ENCODE measurements at regions not wholly inside any gene's neighbourhood (a gene's known extent, or its start where the extent isn't known, plus 50 kb on each side); places are given as distances from the start of the nearest gene placed in this dataset.

GRCh38 chr2:16177671-16178180 is 237.4 kb downstream of the MYCN start:
- H3K36me3 Mint-ChIP-seq: no peaks in the 10 kb centered on the region
- ChIA-PET POLR2A (no interaction called here), CTCF (interaction anchor here (1.1 kb wide), 1 partner anchor 12 kb away, joined by 4 read pairs; no protein-coding TSS in a partner anchor)
- DNase-seq (no peak), ATAC-seq (no peak)
- Histone ChIP-seq H3K4me1 (ENCODE audit: control insufficient read depth in 2 of 2, insufficient read depth in 2 of 2, low read length in 2 of 2) (no peaks in the 10 kb centered on the region), H3K27ac (ENCODE audit: low read depth, low read length) (no peak overlapping the region), H3K4me3 (ENCODE audit: low read length) (no peak overlapping the region), H3K9me3 (ENCODE audit: control insufficient read depth in 2 of 3, low read length in 3 of 3) (no peaks in the 10 kb centered on the region), H3K36me3 (ENCODE audit: control insufficient read depth in 2 of 3, insufficient read depth in 3 of 3, low read length in 3 of 3) (no peaks in the 10 kb centered on the region), H3K27me3 (ENCODE audit: control insufficient read depth in 2 of 2, insufficient read depth in 2 of 2, low read length in 2 of 2) (no peaks in the 10 kb centered on the region)
- H3K4me1 Mint-ChIP-seq: no peaks in the 10 kb centered on the region
- no peaks in the 10 kb centered on the region for H3K9me3 Mint-ChIP-seq
- H3K27ac Mint-ChIP-seq: no peak overlapping the region
- intact Hi-C loops (cut with micrococcal nuclease): no loop called here
- peaks cover 0 to 4% (median 0%) of the 10 kb centered on the region in 5 donors for H3K27me3 Mint-ChIP-seq
- no peak overlapping the region for H3K4me3 Mint-ChIP-seq

GRCh38 chr2:16176971-16177480 is 236.7 kb downstream of the MYCN start:
- Histone ChIP-seq H3K9me3 (ENCODE audit: control insufficient read depth in 2 of 3, low read length in 3 of 3) (no peaks in the 10 kb centered on the region), H3K27ac (ENCODE audit: low read depth, low read length) (no peak overlapping the region), H3K27me3 (ENCODE audit: control insufficient read depth in 2 of 2, insufficient read depth in 2 of 2, low read length in 2 of 2) (no peaks in the 10 kb centered on the region), H3K4me3 (ENCODE audit: low read length) (no peak overlapping the region), H3K4me1 (ENCODE audit: control insufficient read depth in 2 of 2, insufficient read depth in 2 of 2, low read length in 2 of 2) (no peaks in the 10 kb centered on the region), H3K36me3 (ENCODE audit: control insufficient read depth in 2 of 3, insufficient read depth in 3 of 3, low read length in 3 of 3) (no peaks in the 10 kb centered on the region)
- ATAC-seq (no peak), DNase-seq (no peak)
- Mint-ChIP-seq H3K4me3 (no peak overlapping the region), H3K27ac (no peak overlapping the region), H3K4me1 (no peaks in the 10 kb centered on the region), H3K9me3 (no peaks in the 10 kb centered on the region), H3K27me3 (peaks cover 0 to 4% (median 0%) of the 10 kb centered on the region in 5 donors), H3K36me3 (no peaks in the 10 kb centered on the region)
- ChIA-PET CTCF (interaction anchor here (1.1 kb wide), 1 partner anchor 13 kb away, joined by 4 read pairs; no protein-coding TSS in a partner anchor), POLR2A (no interaction called here)
- intact Hi-C loops (cut with micrococcal nuclease): no loop called here

GRCh38 chr2:16175247-16175825 is 235.0 kb downstream of the MYCN start:
- H3K4me3 Mint-ChIP-seq: no peak overlapping the region
- H3K9me3 Mint-ChIP-seq: no peaks in the 10 kb centered on the region
- H3K4me1 Mint-ChIP-seq: peaks cover 0 to 1% (median 0%) of the 10 kb centered on the region in 7 donors
- Histone ChIP-seq H3K27ac (ENCODE audit: low read depth, low read length) (no peak overlapping the region), H3K27me3 (ENCODE audit: control insufficient read depth in 2 of 2, insufficient read depth in 2 of 2, low read length in 2 of 2) (no peaks in the 10 kb centered on the region), H3K4me3 (ENCODE audit: low read length) (no peak overlapping the region), H3K4me1 (ENCODE audit: control insufficient read depth in 2 of 2, insufficient read depth in 2 of 2, low read length in 2 of 2) (no peaks in the 10 kb centered on the region), H3K9me3 (ENCODE audit: control insufficient read depth in 2 of 3, low read length in 3 of 3) (no peaks in the 10 kb centered on the region), H3K36me3 (ENCODE audit: control insufficient read depth in 2 of 3, insufficient read depth in 3 of 3, low read length in 3 of 3) (no peaks in the 10 kb centered on the region)
- no peak for DNase-seq
- H3K27me3 Mint-ChIP-seq: peaks cover 0 to 4% (median 0%) of the 10 kb centered on the region in 5 donors
- ChIA-PET CTCF (no interaction called here), POLR2A (no interaction called here)
- H3K27ac Mint-ChIP-seq: no peak overlapping the region
- H3K36me3 Mint-ChIP-seq: no peaks in the 10 kb centered on the region
- no peak for ATAC-seq
- intact Hi-C loops (cut with micrococcal nuclease): no loop called here

GRCh38 chr2:16174693-16175045 is 234.3 kb downstream of the MYCN start:
- H3K4me3 Mint-ChIP-seq: no peak overlapping the region
- no peak overlapping the region for H3K4me3 ChIP-seq (ENCODE audit: low read length)
- H3K27ac Mint-ChIP-seq: no peak overlapping the region
- CTCF ChIA-PET: no interaction called here
- H3K4me1 Mint-ChIP-seq: peaks cover 0 to 1% (median 0%) of the 10 kb centered on the region in 7 donors
- ATAC-seq (no peak), DNase-seq (no peak)
- no peaks in the 10 kb centered on the region for H3K36me3 Mint-ChIP-seq
- no peaks in the 10 kb centered on the region for H3K4me1 ChIP-seq (ENCODE audit: control insufficient read depth in 2 of 2, insufficient read depth in 2 of 2, low read length in 2 of 2)
- no peaks in the 10 kb centered on the region for H3K27me3 ChIP-seq (ENCODE audit: control insufficient read depth in 2 of 2, insufficient read depth in 2 of 2, low read length in 2 of 2)
- no peaks in the 10 kb centered on the region for H3K9me3 ChIP-seq (ENCODE audit: control insufficient read depth in 2 of 3, low read length in 3 of 3)
- no peak overlapping the region for H3K27ac ChIP-seq (ENCODE audit: low read depth, low read length)
- H3K27me3 Mint-ChIP-seq: peaks cover 0 to 4% (median 0%) of the 10 kb centered on the region in 5 donors
- intact Hi-C loops (cut with micrococcal nuclease): no loop called here
- POLR2A ChIA-PET: no interaction called here
- no peaks in the 10 kb centered on the region for H3K36me3 ChIP-seq (ENCODE audit: control insufficient read depth in 2 of 3, insufficient read depth in 3 of 3, low read length in 3 of 3)
- no peaks in the 10 kb centered on the region for H3K9me3 Mint-ChIP-seq

GRCh38 chr2:16173893-16174692 is 233.7 kb downstream of the MYCN start:
- intact Hi-C loops (cut with micrococcal nuclease): no loop called here
- ChIA-PET POLR2A (no interaction called here), CTCF (no interaction called here)
- Histone ChIP-seq H3K27ac (ENCODE audit: low read depth, low read length) (no peak overlapping the region), H3K4me1 (ENCODE audit: control insufficient read depth in 2 of 2, insufficient read depth in 2 of 2, low read length in 2 of 2) (no peaks in the 10 kb centered on the region), H3K9me3 (ENCODE audit: control insufficient read depth in 2 of 3, low read length in 3 of 3) (no peaks in the 10 kb centered on the region), H3K27me3 (ENCODE audit: control insufficient read depth in 2 of 2, insufficient read depth in 2 of 2, low read length in 2 of 2) (no peaks in the 10 kb centered on the region), H3K36me3 (ENCODE audit: control insufficient read depth in 2 of 3, insufficient read depth in 3 of 3, low read length in 3 of 3) (no peaks in the 10 kb centered on the region), H3K4me3 (ENCODE audit: low read length) (no peak overlapping the region)
- H3K36me3 Mint-ChIP-seq: no peaks in the 10 kb centered on the region
- no peak for ATAC-seq
- H3K27ac Mint-ChIP-seq: no peak overlapping the region
- no peak for DNase-seq
- H3K4me3 Mint-ChIP-seq: no peak overlapping the region
- peaks cover 0 to 1% (median 0%) of the 10 kb centered on the region in 7 donors for H3K4me1 Mint-ChIP-seq
- peaks cover 0 to 4% (median 0%) of the 10 kb centered on the region in 5 donors for H3K27me3 Mint-ChIP-seq
- H3K9me3 Mint-ChIP-seq: no peaks in the 10 kb centered on the region

GRCh38 chr2:16172324-16173175 is 232.2 kb downstream of the MYCN start:
- intact Hi-C loops (cut with micrococcal nuclease): no loop called here
- no peak for DNase-seq
- POLR2A ChIA-PET: interaction anchor here (0.7 kb wide), 1 partner anchor 32 kb away, joined by 3 read pairs; no protein-coding TSS in a partner anchor
- H3K36me3 Mint-ChIP-seq: no peaks in the 10 kb centered on the region
- no peaks in the 10 kb centered on the region for H3K9me3 ChIP-seq (ENCODE audit: control insufficient read depth in 2 of 3, low read length in 3 of 3)
- no peak overlapping the region for H3K4me3 ChIP-seq (ENCODE audit: low read length)
- no peaks in the 10 kb centered on the region for H3K36me3 ChIP-seq (ENCODE audit: control insufficient read depth in 2 of 3, insufficient read depth in 3 of 3, low read length in 3 of 3)
- CTCF ChIA-PET: no interaction called here
- H3K4me1 ChIP-seq (ENCODE audit: control insufficient read depth in 2 of 2, insufficient read depth in 2 of 2, low read length in 2 of 2): no peaks in the 10 kb centered on the region
- H3K27me3 Mint-ChIP-seq: peaks cover 0 to 4% (median 0%) of the 10 kb centered on the region in 5 donors
- no peak overlapping the region for H3K27ac Mint-ChIP-seq
- no peak for ATAC-seq
- H3K4me1 Mint-ChIP-seq: peaks cover 0 to 1% (median 0%) of the 10 kb centered on the region in 7 donors
- H3K27ac ChIP-seq (ENCODE audit: low read depth, low read length): no peak overlapping the region
- H3K27me3 ChIP-seq (ENCODE audit: control insufficient read depth in 2 of 2, insufficient read depth in 2 of 2, low read length in 2 of 2): no peaks in the 10 kb centered on the region
- peaks cover 0 to under 1% (median 0%) of the 10 kb centered on the region in 11 donors for H3K9me3 Mint-ChIP-seq
- H3K4me3 Mint-ChIP-seq: no peak overlapping the region

Measured in naive thymus-derived CD4-positive, alpha-beta T cell (primary cell).